ENCODE measurements at regions not wholly inside any gene's neighbourhood (a gene's known extent, or its start where the extent isn't known, plus 50 kb on each side); places are given as distances from the start of the nearest gene placed in this dataset.
"Not testable (repeated sequence)": the region's sequence is repeated elsewhere in the genome, so short reads cannot be mapped to it uniquely, and the experiment has no call there.

GRCh38 chr7:153217032-153217431 lies 457.5 kb downstream of the ACTR3B start:
- TF ChIP-seq CTCF (IDR thresholded peaks at IDR 0.05) = no peak
- peaks cover 10% of the 10 kb centered on the region for H3K36me3 Mint-ChIP-seq (ENCODE audit: low read depth)
- H3K27ac Mint-ChIP-seq = no peak overlapping the region
- peaks cover 69% of the 10 kb centered on the region for H3K9me3 Mint-ChIP-seq
- H3K27me3 Mint-ChIP-seq (ENCODE audit: insufficient read depth) = no peaks in the 10 kb centered on the region; the same call in 1 of the 2 replicates
- H3K4me3 Mint-ChIP-seq = no peak overlapping the region
- no peaks in the 10 kb centered on the region for H3K4me1 Mint-ChIP-seq (ENCODE audit: low read depth)
- no peak for DNase-seq

DNA sequence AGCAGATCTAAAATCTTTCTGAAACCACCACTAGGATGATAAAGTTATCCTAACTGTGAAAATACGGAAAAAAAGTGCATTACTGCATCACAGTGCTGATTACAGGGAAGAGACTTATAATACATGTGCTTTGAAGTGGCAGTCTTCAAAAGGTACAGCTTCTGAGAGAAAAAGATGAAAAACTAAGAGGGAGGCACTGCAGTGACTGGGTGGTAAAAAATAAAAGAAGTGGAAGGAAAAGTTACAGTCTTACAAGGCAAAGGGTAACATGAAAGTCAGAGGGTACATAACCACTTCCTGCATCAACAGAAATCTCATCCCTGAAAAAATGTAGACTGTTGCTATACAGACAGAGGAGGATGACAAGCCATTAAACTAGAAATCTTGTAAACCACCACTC lies 465.3 kb downstream of the ACTR3B start:
- TF ChIP-seq CTCF (IDR thresholded peaks at IDR 0.05) = no peak
- no peak for DNase-seq
- Mint-ChIP-seq H3K27me3 (ENCODE audit: insufficient read depth) (no peaks in the 10 kb centered on the region; the same call in 1 of the 2 replicates), H3K4me1 (ENCODE audit: low read depth) (no peaks in the 10 kb centered on the region), H3K27ac (no peak overlapping the region), H3K4me3 (no peak overlapping the region), H3K36me3 (ENCODE audit: low read depth) (peaks cover 5% of the 10 kb centered on the region; the same call in 1 of the 2 replicates), H3K9me3 (peaks cover 49% of the 10 kb centered on the region)

DNA sequence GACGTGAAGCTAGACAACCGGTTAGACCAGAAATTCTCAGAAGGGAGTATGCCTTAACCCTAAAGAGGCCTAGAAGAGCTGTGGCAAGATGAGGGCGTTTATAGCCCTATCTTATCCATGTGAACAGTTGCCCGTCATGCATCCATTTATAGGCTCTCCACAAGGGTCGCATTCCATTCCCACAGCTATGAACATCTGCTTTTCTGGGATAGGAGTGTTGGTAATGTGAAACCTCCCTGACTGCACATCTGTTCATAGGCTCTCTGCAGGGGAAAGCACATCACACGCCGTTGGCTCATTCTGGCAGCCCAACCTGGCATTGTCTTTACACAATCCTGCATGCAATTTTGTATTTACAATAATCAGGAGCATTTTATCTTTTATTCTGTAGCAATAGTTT lies 485.6 kb downstream of the ACTR3B start:
- not testable (repeated sequence) for DNase-seq; H3K4me3 Mint-ChIP-seq; H3K27ac Mint-ChIP-seq; H3K4me1 Mint-ChIP-seq (ENCODE audit: low read depth); H3K36me3 Mint-ChIP-seq (ENCODE audit: low read depth); H3K27me3 Mint-ChIP-seq (ENCODE audit: insufficient read depth)
- peaks cover 20% of the 10 kb centered on the region for H3K9me3 Mint-ChIP-seq

GRCh38 chr7:153245809-153246208 lies 486.3 kb downstream of the ACTR3B start:
- Mint-ChIP-seq H3K27me3 (ENCODE audit: insufficient read depth) (no peaks in the 10 kb centered on the region), H3K4me3 (no peak overlapping the region), H3K9me3 (peaks cover 20% of the 10 kb centered on the region), H3K36me3 (ENCODE audit: low read depth) (no peaks in the 10 kb centered on the region; the same call in 1 of the 2 replicates), H3K27ac (no peak overlapping the region), H3K4me1 (ENCODE audit: low read depth) (no peaks in the 10 kb centered on the region)
- no peak for TF ChIP-seq CTCF (IDR thresholded peaks at IDR 0.05)
- DNase-seq = no peak

DNA sequence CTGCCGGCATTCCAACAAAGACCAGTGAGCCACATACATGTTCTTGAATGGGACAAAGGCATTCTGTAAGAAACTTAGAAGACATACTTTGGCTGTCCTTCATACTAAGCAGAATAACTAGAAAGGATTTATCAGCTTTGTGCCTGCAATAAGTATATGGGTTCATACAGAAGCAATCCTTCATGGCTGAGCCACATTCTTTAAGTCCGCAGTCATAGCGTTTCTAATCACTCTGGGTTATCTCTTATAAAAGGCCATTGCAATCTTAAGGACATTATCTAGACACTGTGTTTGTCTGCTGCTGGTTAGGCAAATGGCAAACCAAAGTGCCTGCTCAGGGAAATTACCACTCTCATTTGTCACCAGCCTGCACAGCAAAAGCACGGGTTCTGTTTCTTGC lies 488.4 kb downstream of the ACTR3B start:
- Mint-ChIP-seq H3K36me3 (ENCODE audit: low read depth) (no peaks in the 10 kb centered on the region; the same call in 1 of the 2 replicates), H3K27ac (no peak overlapping the region), H3K9me3 (peaks cover 31% of the 10 kb centered on the region), H3K4me3 (no peak overlapping the region), H3K27me3 (ENCODE audit: insufficient read depth) (no peaks in the 10 kb centered on the region), H3K4me1 (ENCODE audit: low read depth) (no peaks in the 10 kb centered on the region)
- no peak for TF ChIP-seq CTCF (IDR thresholded peaks at IDR 0.05)
- DNase-seq = no peak

DNA sequence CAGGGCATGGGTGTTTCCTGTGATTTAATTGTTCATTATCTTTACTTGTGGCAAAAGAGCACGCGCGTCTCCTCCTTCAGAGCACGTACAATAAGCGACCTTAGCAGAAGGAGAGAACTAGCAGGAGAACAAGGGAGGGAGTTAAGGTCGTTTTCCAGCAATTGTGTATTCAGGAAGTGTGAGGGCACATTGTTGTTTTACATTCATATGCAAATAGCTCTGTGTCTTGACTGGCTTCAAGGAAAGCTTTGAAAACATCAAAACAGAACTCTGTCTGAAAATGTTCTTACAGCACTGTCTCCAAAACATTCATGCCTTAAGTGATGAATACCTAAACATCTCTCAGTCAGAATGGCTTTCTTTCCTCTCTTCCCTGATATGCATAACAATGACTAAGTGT lies 499.1 kb downstream of the ACTR3B start:
- Mint-ChIP-seq H3K27me3 (ENCODE audit: insufficient read depth) (no peaks in the 10 kb centered on the region), H3K27ac (no peak overlapping the region), H3K4me1 (ENCODE audit: low read depth) (no peaks in the 10 kb centered on the region), H3K4me3 (no peak overlapping the region), H3K36me3 (ENCODE audit: low read depth) (peaks cover 8% of the 10 kb centered on the region; the same call in 1 of the 2 replicates), H3K9me3 (peaks cover 70% of the 10 kb centered on the region)
- DNase-seq = no peak
- no peak for TF ChIP-seq CTCF (IDR thresholded peaks at IDR 0.05)
